ENCODE measurements at regions not wholly inside any gene's neighbourhood (a gene's known extent, or its start where the extent isn't known, plus 50 kb on each side); places are given as distances from the start of the nearest gene placed in this dataset.

DNA sequence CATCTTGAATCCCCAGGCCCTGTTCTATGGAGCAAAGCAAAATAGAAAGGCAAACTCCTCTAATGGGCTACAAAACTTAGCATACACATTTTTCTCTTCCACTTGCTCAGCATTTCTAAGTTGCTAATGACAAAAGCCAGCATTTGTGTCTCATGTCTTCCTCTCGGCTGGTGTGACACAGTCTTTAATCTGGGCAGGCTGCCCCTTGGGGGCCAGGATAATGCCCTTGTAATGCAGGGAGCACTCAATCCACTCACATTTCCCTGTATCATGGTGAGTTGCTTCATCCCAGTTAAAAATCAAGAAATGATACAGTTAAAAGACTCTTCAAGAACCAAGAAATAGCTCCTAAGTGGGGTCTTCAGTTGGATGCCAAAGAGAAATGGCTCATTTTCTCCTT, 109.1 kb upstream of the FBXO11 start:
- H3K36me3 ChIP-seq (ENCODE audit: control insufficient read depth, insufficient read depth, low read length): no peaks in the 10 kb centered on the region
- TF ChIP-seq, protein P1, sequence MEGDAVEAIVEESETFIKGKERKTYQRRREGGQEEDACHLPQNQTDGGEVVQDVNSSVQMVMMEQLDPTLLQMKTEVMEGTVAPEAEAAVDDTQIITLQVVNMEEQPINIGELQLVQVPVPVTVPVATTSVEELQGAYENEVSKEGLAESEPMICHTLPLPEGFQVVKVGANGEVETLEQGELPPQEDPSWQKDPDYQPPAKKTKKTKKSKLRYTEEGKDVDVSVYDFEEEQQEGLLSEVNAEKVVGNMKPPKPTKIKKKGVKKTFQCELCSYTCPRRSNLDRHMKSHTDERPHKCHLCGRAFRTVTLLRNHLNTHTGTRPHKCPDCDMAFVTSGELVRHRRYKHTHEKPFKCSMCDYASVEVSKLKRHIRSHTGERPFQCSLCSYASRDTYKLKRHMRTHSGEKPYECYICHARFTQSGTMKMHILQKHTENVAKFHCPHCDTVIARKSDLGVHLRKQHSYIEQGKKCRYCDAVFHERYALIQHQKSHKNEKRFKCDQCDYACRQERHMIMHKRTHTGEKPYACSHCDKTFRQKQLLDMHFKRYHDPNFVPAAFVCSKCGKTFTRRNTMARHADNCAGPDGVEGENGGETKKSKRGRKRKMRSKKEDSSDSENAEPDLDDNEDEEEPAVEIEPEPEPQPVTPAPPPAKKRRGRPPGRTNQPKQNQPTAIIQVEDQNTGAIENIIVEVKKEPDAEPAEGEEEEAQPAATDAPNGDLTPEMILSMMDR (IDR thresholded peaks at IDR 0.05; ENCODE audit: insufficient read depth, low read length, poor library complexity, severe bottlenecking): no peak
- no peak overlapping the region for H3K4me3 ChIP-seq (replicated peaks; ENCODE audit: low read depth, low read length)
- DNase-seq (ENCODE audit: extremely low read depth, insufficient read length): no peak
- no peaks in the 10 kb centered on the region for H3K27me3 ChIP-seq (replicated peaks; ENCODE audit: control insufficient read depth, insufficient read depth, low read length)

DNA sequence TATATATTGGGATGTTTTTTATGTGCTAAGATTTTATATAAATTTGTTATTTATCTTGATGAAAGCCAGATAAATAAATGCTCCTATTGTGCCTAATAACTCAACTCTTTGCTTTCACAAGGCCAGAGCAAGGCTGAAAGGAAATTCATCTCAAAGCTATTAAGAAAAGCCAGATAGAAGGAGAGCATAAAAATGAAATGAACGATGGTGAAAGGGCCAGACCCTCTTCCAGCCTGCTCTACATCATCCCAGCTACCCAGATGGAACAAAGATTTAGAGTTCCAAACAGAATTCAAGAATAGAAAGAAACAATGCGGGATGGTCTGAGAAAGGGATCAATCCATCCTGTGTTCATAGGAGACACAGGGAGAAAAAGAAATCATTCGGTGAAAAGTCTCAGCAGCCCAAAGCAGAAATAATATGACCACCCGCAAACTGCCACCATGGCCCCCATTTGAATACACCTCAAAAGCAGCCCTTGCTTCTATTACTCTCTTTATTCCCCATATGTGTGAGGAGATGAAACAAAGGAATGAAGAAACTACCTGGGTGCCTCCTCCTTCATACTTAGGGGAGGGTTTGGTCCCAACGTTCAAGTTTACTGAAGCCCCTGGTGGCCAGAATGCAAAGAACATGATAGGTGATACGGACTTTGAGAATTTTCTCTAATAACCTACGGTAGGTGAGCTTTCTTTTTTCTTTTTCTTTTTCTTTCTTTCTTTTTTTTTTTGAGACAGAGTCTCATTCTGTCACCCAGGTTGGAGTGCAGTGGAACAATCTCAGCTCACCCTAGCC, 110.1 kb upstream of the FBXO11 start:
- H3K27me3 ChIP-seq (replicated peaks; ENCODE audit: control insufficient read depth, insufficient read depth, low read length): no peaks in the 10 kb centered on the region; the same call in 1 of the 2 replicates
- TF ChIP-seq, protein P1 (IDR thresholded peaks at IDR 0.05; ENCODE audit: insufficient read depth, low read length, poor library complexity, severe bottlenecking): peak; percentile 35
- DNase-seq (ENCODE audit: extremely low read depth, insufficient read length): no peak
- H3K36me3 ChIP-seq (ENCODE audit: control insufficient read depth, insufficient read depth, low read length): no peaks in the 10 kb centered on the region
- H3K4me3 ChIP-seq (replicated peaks; ENCODE audit: low read depth, low read length): no peak overlapping the region

DNA sequence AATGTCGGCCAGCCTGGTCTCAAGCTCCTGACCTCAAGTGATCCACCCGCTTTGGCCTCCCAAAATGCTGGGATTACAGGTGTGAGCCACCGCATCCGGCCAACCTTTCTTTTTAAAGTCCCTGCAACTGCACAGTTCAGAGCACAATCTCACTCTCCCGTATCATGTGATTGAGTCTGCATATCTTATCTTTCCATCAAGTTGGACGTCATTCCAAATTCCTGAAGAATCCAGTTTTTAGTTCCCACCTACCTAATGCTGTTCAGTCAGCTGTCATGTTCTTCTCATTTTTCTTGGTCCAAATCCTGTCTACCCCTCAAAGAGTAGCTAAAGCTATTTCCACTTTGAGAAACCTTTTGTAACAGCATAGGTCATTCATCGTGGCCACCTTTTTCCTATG, 110.8 kb upstream of the FBXO11 start:
- TF ChIP-seq, protein P1 (IDR thresholded peaks at IDR 0.05; ENCODE audit: insufficient read depth, low read length, poor library complexity, severe bottlenecking): no peak
- Histone ChIP-seq H3K4me3 (replicated peaks; ENCODE audit: low read depth, low read length) (no peak overlapping the region), H3K27me3 (replicated peaks; ENCODE audit: control insufficient read depth, insufficient read depth, low read length) (no peaks in the 10 kb centered on the region; the same call in 1 of the 2 replicates), H3K36me3 (ENCODE audit: control insufficient read depth, insufficient read depth, low read length) (no peaks in the 10 kb centered on the region)
- no peak for DNase-seq (ENCODE audit: extremely low read depth, insufficient read length)

DNA sequence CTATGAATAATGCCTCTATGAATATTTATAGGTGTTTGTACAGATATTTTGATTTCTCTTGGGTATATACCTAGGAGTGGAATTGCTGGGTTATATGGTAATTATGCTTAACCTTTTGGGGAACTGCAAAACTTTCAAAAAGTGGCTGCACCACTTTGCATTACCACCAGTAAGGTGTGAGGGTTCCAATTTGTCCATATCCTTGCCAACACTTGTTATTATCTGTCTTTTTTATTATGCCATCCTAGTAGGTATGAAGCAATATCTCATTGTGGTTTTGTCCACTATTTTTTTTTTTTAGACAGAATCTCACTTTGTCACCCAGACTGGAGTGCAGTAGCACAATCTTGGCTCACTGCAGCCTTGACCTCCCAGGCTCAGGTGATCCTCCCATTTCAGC, 112.2 kb upstream of the FBXO11 start:
- TF ChIP-seq, protein P1 (IDR thresholded peaks at IDR 0.05; ENCODE audit: insufficient read depth, low read length, poor library complexity, severe bottlenecking): no peak
- Histone ChIP-seq H3K27me3 (replicated peaks; ENCODE audit: control insufficient read depth, insufficient read depth, low read length) (no peaks in the 10 kb centered on the region; the same call in 1 of the 2 replicates), H3K36me3 (ENCODE audit: control insufficient read depth, insufficient read depth, low read length) (no peaks in the 10 kb centered on the region), H3K4me3 (replicated peaks; ENCODE audit: low read depth, low read length) (no peak overlapping the region)
- no peak for DNase-seq (ENCODE audit: extremely low read depth, insufficient read length)

DNA sequence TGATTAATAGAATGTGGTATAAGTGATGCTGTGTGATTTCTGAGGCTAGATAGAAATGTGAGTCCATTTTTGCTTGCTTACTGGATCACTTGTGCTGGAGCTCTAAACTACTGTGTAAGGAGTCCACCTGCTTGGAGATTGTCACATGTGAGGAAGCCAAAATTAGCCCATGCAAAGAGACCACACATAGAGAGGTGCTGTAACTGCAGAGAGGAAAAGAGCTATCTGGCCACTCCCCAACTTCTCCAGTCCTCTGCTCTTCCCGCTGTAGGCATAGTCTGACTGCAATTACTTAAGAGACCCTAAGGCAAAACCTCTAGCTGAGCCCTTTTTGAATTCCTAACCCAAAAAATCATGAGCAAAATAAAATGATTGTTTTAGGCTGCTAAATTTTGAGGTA, 120.6 kb upstream of the FBXO11 start:
- DNase-seq (ENCODE audit: extremely low read depth, insufficient read length): no peak
- Histone ChIP-seq H3K27me3 (replicated peaks; ENCODE audit: control insufficient read depth, insufficient read depth, low read length) (no peaks in the 10 kb centered on the region; the same call in 1 of the 2 replicates), H3K36me3 (ENCODE audit: control insufficient read depth, insufficient read depth, low read length) (no peaks in the 10 kb centered on the region), H3K4me3 (replicated peaks; ENCODE audit: low read depth, low read length) (no peak overlapping the region)
- TF ChIP-seq, protein P1 (IDR thresholded peaks at IDR 0.05; ENCODE audit: insufficient read depth, low read length, poor library complexity, severe bottlenecking): no peak
